ENCODE measurements at regions not wholly inside any gene's neighbourhood (a gene's known extent, or its start where the extent isn't known, plus 50 kb on each side); places are given as distances from the start of the nearest gene placed in this dataset.

DNA sequence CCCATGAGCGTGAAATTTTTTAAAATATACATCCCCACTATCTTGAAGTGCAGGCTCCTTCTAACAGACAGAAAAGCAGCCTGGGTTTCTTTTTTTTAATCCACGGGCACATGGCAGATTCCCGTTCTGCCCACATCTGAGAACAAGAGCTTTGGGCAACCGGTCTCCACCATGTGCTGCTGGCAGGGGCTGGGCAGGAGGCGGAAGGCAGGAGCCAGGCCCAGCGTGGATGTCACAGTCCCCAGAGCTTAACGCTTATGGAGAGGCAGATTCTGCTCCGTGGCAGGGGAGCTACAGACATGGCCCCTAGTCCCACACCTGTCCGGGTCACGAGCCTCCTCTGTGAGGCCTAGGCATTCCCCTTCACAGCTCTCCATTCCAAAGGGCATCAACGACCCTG, 503.0 kb upstream of the MYT1L start:
- TF ChIP-seq CTCF (IDR thresholded peaks at IDR 0.05) (no peak), POLR2A (IDR thresholded peaks at IDR 0.05) (no peak)
